Stimulated activated naive CD8-positive, alpha-beta T cell treated with anti-CD3 and anti-CD28 coated beads, Interleukin-15, Interleukin-2, amounts not matched to agents 100 ng/mL and 50 ng/mL, for 24 hours (primary cell): ENCODE measurements at regions not wholly inside any gene's neighbourhood (a gene's known extent, or its start where the extent isn't known, plus 50 kb on each side); places are given as distances from the start of the nearest gene placed in this dataset.

ENCODE experiments used
- H3K27ac Mint-ChIP-seq: one replicate; pipeline ENCODE4 v1.8.0; 2021; ENCODE audit warnings: mild to moderate bottlenecking, mixed read lengths
- H3K27me3 Mint-ChIP-seq: one replicate; pipeline ENCODE4 v1.8.0; 2021; ENCODE audit warnings: mixed read lengths
- H3K36me3 Mint-ChIP-seq: one replicate; pipeline ENCODE4 v1.8.0; 2021; ENCODE audit warnings: low read depth, mixed read lengths
- H3K4me1 Mint-ChIP-seq: one replicate; pipeline ENCODE4 v1.8.0; 2021; ENCODE audit warnings: low read depth, mixed read lengths
- H3K4me3 Mint-ChIP-seq: one replicate; pipeline ENCODE4 v1.8.0; 2021; ENCODE audit warnings: mild to moderate bottlenecking, mixed read lengths
- H3K9me3 Mint-ChIP-seq: one replicate; pipeline ENCODE4 v1.8.0; 2021; ENCODE audit warnings: mixed read lengths

GRCh38 chr12:127640181-127640886, 626.6 kb upstream of the TMEM132C start:
- Mint-ChIP-seq H3K4me3 (no peak overlapping the region), H3K9me3 (peaks cover 3% of the 10 kb centered on the region), H3K27ac (no peak overlapping the region), H3K36me3 (no peaks in the 10 kb centered on the region), H3K27me3 (no peaks in the 10 kb centered on the region), H3K4me1 (no peaks in the 10 kb centered on the region)

- no peaks in the 10 kb centered on the region for H3K4me1 Mint-ChIP-seq
- H3K4me3 Mint-ChIP-seq, result no peak overlapping the region
These were observed 624.8 kb upstream of the TMEM132C start for GRCh38 chr12:127642208-127642607.

GRCh38 chr12:127648321-127648720, 618.6 kb upstream of the TMEM132C start:
- Mint-ChIP-seq H3K4me1 (no peaks in the 10 kb centered on the region), H3K4me3 (no peak overlapping the region), H3K27me3 (no peaks in the 10 kb centered on the region), H3K9me3 (peaks cover 3% of the 10 kb centered on the region), H3K36me3 (no peaks in the 10 kb centered on the region), H3K27ac (no peak overlapping the region)

More at GRCh38 chr12:127642208-127642607, 624.8 kb upstream of the TMEM132C start:
- Mint-ChIP-seq H3K36me3 (no peaks in the 10 kb centered on the region), H3K27ac (no peak overlapping the region), H3K9me3 (peaks cover 3% of the 10 kb centered on the region), H3K27me3 (no peaks in the 10 kb centered on the region)

GRCh38 chr12:127649961-127650360, 617.0 kb upstream of the TMEM132C start:
- H3K27ac Mint-ChIP-seq, result no peak overlapping the region
- H3K4me3 Mint-ChIP-seq, result no peak overlapping the region
- H3K9me3 Mint-ChIP-seq, result no peaks in the 10 kb centered on the region
- no peaks in the 10 kb centered on the region for H3K27me3 Mint-ChIP-seq
- no peaks in the 10 kb centered on the region for H3K36me3 Mint-ChIP-seq
- H3K4me1 Mint-ChIP-seq, result no peaks in the 10 kb centered on the region

GRCh38 chr12:127650626-127651025, 616.3 kb upstream of the TMEM132C start:
- H3K27me3 Mint-ChIP-seq, result no peaks in the 10 kb centered on the region
- no peaks in the 10 kb centered on the region for H3K36me3 Mint-ChIP-seq
- H3K4me3 Mint-ChIP-seq, result no peak overlapping the region
- H3K4me1 Mint-ChIP-seq, result no peaks in the 10 kb centered on the region
- H3K9me3 Mint-ChIP-seq, result no peaks in the 10 kb centered on the region
- no peak overlapping the region for H3K27ac Mint-ChIP-seq

GRCh38 chr12:127652281-127652680, 614.7 kb upstream of the TMEM132C start:
- Mint-ChIP-seq H3K4me1 (no peaks in the 10 kb centered on the region), H3K27ac (no peak overlapping the region), H3K9me3 (no peaks in the 10 kb centered on the region), H3K4me3 (no peak overlapping the region), H3K36me3 (no peaks in the 10 kb centered on the region), H3K27me3 (no peaks in the 10 kb centered on the region)

- Mint-ChIP-seq H3K9me3 (no peaks in the 10 kb centered on the region), H3K27ac (no peak overlapping the region), H3K4me3 (no peak overlapping the region), H3K36me3 (no peaks in the 10 kb centered on the region), H3K4me1 (no peaks in the 10 kb centered on the region), H3K27me3 (no peaks in the 10 kb centered on the region)
These were observed 612.5 kb upstream of the TMEM132C start for GRCh38 chr12:127654383-127654985.

GRCh38 chr12:127655691-127656090, 611.3 kb upstream of the TMEM132C start:
- H3K27ac Mint-ChIP-seq, result no peak overlapping the region

GRCh38 chr12:127656266-127656665, 610.7 kb upstream of the TMEM132C start:
- Mint-ChIP-seq H3K9me3 (no peaks in the 10 kb centered on the region), H3K4me1 (no peaks in the 10 kb centered on the region), H3K27ac (no peak overlapping the region), H3K4me3 (no peak overlapping the region), H3K36me3 (no peaks in the 10 kb centered on the region), H3K27me3 (no peaks in the 10 kb centered on the region)

More at GRCh38 chr12:127655691-127656090, 611.3 kb upstream of the TMEM132C start:
- no peak overlapping the region for H3K4me3 Mint-ChIP-seq
- H3K9me3 Mint-ChIP-seq, result no peaks in the 10 kb centered on the region
- no peaks in the 10 kb centered on the region for H3K27me3 Mint-ChIP-seq
- no peaks in the 10 kb centered on the region for H3K4me1 Mint-ChIP-seq
- H3K36me3 Mint-ChIP-seq, result no peaks in the 10 kb centered on the region

- no peak overlapping the region for H3K4me3 Mint-ChIP-seq
These were observed 609.9 kb upstream of the TMEM132C start for GRCh38 chr12:127657036-127657435.

GRCh38 chr12:127660961-127661360, 606.0 kb upstream of the TMEM132C start:
- H3K27me3 Mint-ChIP-seq, result no peaks in the 10 kb centered on the region
- no peaks in the 10 kb centered on the region for H3K4me1 Mint-ChIP-seq
- H3K4me3 Mint-ChIP-seq, result no peak overlapping the region

More at GRCh38 chr12:127657036-127657435, 609.9 kb upstream of the TMEM132C start:
- Mint-ChIP-seq H3K36me3 (no peaks in the 10 kb centered on the region), H3K27me3 (no peaks in the 10 kb centered on the region), H3K27ac (no peak overlapping the region), H3K9me3 (no peaks in the 10 kb centered on the region), H3K4me1 (no peaks in the 10 kb centered on the region)

GRCh38 chr12:127663716-127664115, 603.3 kb upstream of the TMEM132C start:
- Mint-ChIP-seq H3K27ac (no peak overlapping the region), H3K27me3 (no peaks in the 10 kb centered on the region), H3K4me1 (no peaks in the 10 kb centered on the region), H3K4me3 (no peak overlapping the region), H3K9me3 (no peaks in the 10 kb centered on the region), H3K36me3 (no peaks in the 10 kb centered on the region)

More at GRCh38 chr12:127660961-127661360, 606.0 kb upstream of the TMEM132C start:
- H3K9me3 Mint-ChIP-seq, result no peaks in the 10 kb centered on the region
- no peak overlapping the region for H3K27ac Mint-ChIP-seq
- H3K36me3 Mint-ChIP-seq, result no peaks in the 10 kb centered on the region

- Mint-ChIP-seq H3K4me3 (no peak overlapping the region), H3K4me1 (no peaks in the 10 kb centered on the region), H3K9me3 (no peaks in the 10 kb centered on the region), H3K27ac (no peak overlapping the region), H3K27me3 (no peaks in the 10 kb centered on the region), H3K36me3 (no peaks in the 10 kb centered on the region)
These were observed 602.1 kb upstream of the TMEM132C start for GRCh38 chr12:127664901-127665300.

GRCh38 chr12:127667131-127667685, 599.8 kb upstream of the TMEM132C start:
- H3K9me3 Mint-ChIP-seq, result no peaks in the 10 kb centered on the region
- no peaks in the 10 kb centered on the region for H3K4me1 Mint-ChIP-seq
- no peaks in the 10 kb centered on the region for H3K27me3 Mint-ChIP-seq
- H3K4me3 Mint-ChIP-seq, result no peak overlapping the region
- no peaks in the 10 kb centered on the region for H3K36me3 Mint-ChIP-seq
- H3K27ac Mint-ChIP-seq, result no peak overlapping the region

GRCh38 chr12:127670294-127670693, 596.7 kb upstream of the TMEM132C start:
- Mint-ChIP-seq H3K4me3 (no peak overlapping the region), H3K9me3 (no peaks in the 10 kb centered on the region), H3K27ac (no peak overlapping the region), H3K4me1 (no peaks in the 10 kb centered on the region), H3K36me3 (no peaks in the 10 kb centered on the region), H3K27me3 (no peaks in the 10 kb centered on the region)
